C4-2B (cell line): ENCODE measurements at regions not wholly inside any gene's neighbourhood (a gene's known extent, or its start where the extent isn't known, plus 50 kb on each side); places are given as distances from the start of the nearest gene placed in this dataset.

Experiments
- CTCF ChIP-seq: fragments of 450-650 bp; conservative IDR thresholded peaks from 2 replicates; pipeline ENCODE4 v1.5.1; 2017; ENCODE audit warnings: mild to moderate bottlenecking
- ZFX ChIP-seq: fragments of 450-650 bp; IDR thresholded peaks from 2 replicates; pipeline ENCODE4 v1.6.1; 2017

DNA sequence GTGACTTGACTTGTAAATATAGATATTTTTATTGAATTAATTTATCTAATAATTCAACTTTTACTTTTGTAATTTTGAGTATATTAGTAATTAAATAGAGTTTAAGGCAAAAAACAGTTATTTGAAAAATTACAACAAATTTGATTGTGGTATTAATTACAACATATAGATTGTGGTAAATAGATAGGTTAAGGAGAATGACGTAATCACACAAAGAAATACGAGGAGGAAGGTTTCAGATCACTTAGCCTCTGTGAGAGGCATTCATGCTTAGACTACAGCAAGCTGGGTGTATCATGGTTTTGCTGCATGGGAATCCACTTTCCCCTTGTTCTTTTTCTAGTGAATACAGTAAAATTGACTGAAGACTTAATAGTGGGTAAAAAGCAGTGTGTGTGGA is 878.4 kb upstream of the EDIL3 start:
- TF ChIP-seq CTCF = no peak
- no peak for TF ChIP-seq ZFX
